IPS-NIHi11 (cell line): ENCODE measurements at regions not wholly inside any gene's neighbourhood (a gene's known extent, or its start where the extent isn't known, plus 50 kb on each side); places are given as distances from the start of the nearest gene placed in this dataset.
"Not testable (repeated sequence)": the region's sequence is repeated elsewhere in the genome, so short reads cannot be mapped to it uniquely, and the experiment has no call there.

Experiments
- DNase-seq: peaks from one replicate; pipeline ENCODE4 v3.0.0; 2012; ENCODE audit warnings: mixed read lengths, low spot score

- no peak for DNase-seq
Measured at GRCh38 chr3:110684466-110684865, 387.1 kb upstream of the NECTIN3 start.

- DNase-seq, result peak; percentile 21
Measured at GRCh38 chr3:110685630-110686029, 386.0 kb upstream of the NECTIN3 start.

GRCh38 chr3:110686701-110687100 lies 384.9 kb upstream of the NECTIN3 start:
- DNase-seq, result peak; percentile 18

GRCh38 chr3:110687138-110687537 lies 384.5 kb upstream of the NECTIN3 start:
- DNase-seq, result no peak

GRCh38 chr3:110697961-110698360 lies 373.7 kb upstream of the NECTIN3 start:
- no peak for DNase-seq

- DNase-seq, result not testable (repeated sequence)
Measured at GRCh38 chr3:110704332-110704731, 367.3 kb upstream of the NECTIN3 start.

GRCh38 chr3:110708156-110708555 lies 363.5 kb upstream of the NECTIN3 start:
- DNase-seq, result no peak

GRCh38 chr3:110710156-110710555 lies 361.5 kb upstream of the NECTIN3 start:
- DNase-seq, result no peak

- DNase-seq, result no peak
Measured at GRCh38 chr3:110710603-110711002, 361.0 kb upstream of the NECTIN3 start.

- DNase-seq, result no peak
Measured at GRCh38 chr3:110711130-110711832, 360.3 kb upstream of the NECTIN3 start.

- peak; percentile 60 for DNase-seq
Measured at GRCh38 chr3:110711851-110712516, 359.6 kb upstream of the NECTIN3 start.

GRCh38 chr3:110727056-110727455 lies 344.6 kb upstream of the NECTIN3 start:
- no peak for DNase-seq

- no peak for DNase-seq
Measured at GRCh38 chr3:110731148-110731547, 340.5 kb upstream of the NECTIN3 start.

GRCh38 chr3:110732420-110732819 lies 339.2 kb upstream of the NECTIN3 start:
- no peak for DNase-seq

- DNase-seq, result no peak
Measured at GRCh38 chr3:110733045-110733444, 338.6 kb upstream of the NECTIN3 start.

GRCh38 chr3:110734524-110734923 lies 337.1 kb upstream of the NECTIN3 start:
- no peak for DNase-seq

GRCh38 chr3:110736332-110736731 lies 335.3 kb upstream of the NECTIN3 start:
- DNase-seq, result no peak

- no peak for DNase-seq
Measured at GRCh38 chr3:110738531-110738930, 333.1 kb upstream of the NECTIN3 start.

- no peak for DNase-seq
Measured at GRCh38 chr3:110741891-110742290, 329.7 kb upstream of the NECTIN3 start.

GRCh38 chr3:110743202-110743601 lies 328.4 kb upstream of the NECTIN3 start:
- DNase-seq, result no peak

GRCh38 chr3:110743984-110744383 lies 327.6 kb upstream of the NECTIN3 start:
- no peak for DNase-seq

GRCh38 chr3:110744723-110745122 lies 326.9 kb upstream of the NECTIN3 start:
- DNase-seq, result no peak

- DNase-seq, result no peak
Measured at GRCh38 chr3:110749006-110749405, 322.6 kb upstream of the NECTIN3 start.

- DNase-seq, result no peak
Measured at GRCh38 chr3:110750201-110750600, 321.4 kb upstream of the NECTIN3 start.
